CD14-positive monocyte (primary cell): ENCODE measurements at regions not wholly inside any gene's neighbourhood (a gene's known extent, or its start where the extent isn't known, plus 50 kb on each side); places are given as distances from the start of the nearest gene placed in this dataset.

ENCODE experiments used
- DNase-seq, 3 donors: peaks; one replicate each; pipeline ENCODE4 v3.0.0-alpha.2; 2011 to 2022
- H2AFZ ChIP-seq: 2 replicates; pipeline ENCODE4 v1.6.0; 2012; ENCODE audit warnings: mild to moderate bottlenecking, low read depth, low read length, inconsistent platforms; ENCODE audit not compliant: insufficient read depth, poor library complexity, severe bottlenecking
- H3K27ac ChIP-seq, 2 donors: 1 replicate in 1 of 2; 2 replicates in 1 of 2; pipeline ENCODE4 v1.5.1; 2012 to 2013; ENCODE audit warnings: low read length in 2 of 2, control low read depth in 1 of 2, inconsistent platforms in 1 of 2, low read depth in 1 of 2, mild to moderate bottlenecking in 1 of 2
- H3K27me3 ChIP-seq, 2 donors: one replicate each; pipeline versions ENCODE4 v1.6.0 to v1.6.1; 2011 to 2013; ENCODE audit warnings: low read length in 2 of 2; ENCODE audit not compliant: control insufficient read depth in 2 of 2, insufficient read depth in 2 of 2
- H3K36me3 ChIP-seq, 2 donors: replicated peaks in 1 of 2; 1 replicate in 1 of 2; 2 replicates in 1 of 2; pipeline versions ENCODE4 v1.5.1 to v1.6.1; 2012 to 2013; ENCODE audit warnings: low read length in 2 of 2, control low read depth in 1 of 2, inconsistent platforms in 1 of 2, mild to moderate bottlenecking in 1 of 2; ENCODE audit not compliant: insufficient read depth in 2 of 2, control insufficient read depth in 1 of 2
- H3K4me1 ChIP-seq, 2 donors: 1 replicate in 1 of 2; 2 replicates in 1 of 2; pipeline versions ENCODE4 v1.5.1 to v1.6.1; 2012 to 2013; ENCODE audit warnings: low read length in 2 of 2, control low read depth in 1 of 2, inconsistent platforms in 1 of 2, mild to moderate bottlenecking in 1 of 2, moderate library complexity in 1 of 2; ENCODE audit not compliant: insufficient read depth in 2 of 2, control insufficient read depth in 1 of 2
- H3K4me2 ChIP-seq: replicated peaks from 2 replicates; pipeline ENCODE3; 2012; ENCODE audit warnings: low read length, moderate library complexity, mild to moderate bottlenecking; ENCODE audit not compliant: poor library complexity, severe bottlenecking; ENCODE audit errors: extremely low read depth
- H3K4me3 ChIP-seq, 3 experiments: fragments of 200-600 bp in 1 of 3; sonication (generic) in 1 of 3; replicated peaks in 1 of 3; 1 replicate in 2 of 3; 2 replicates in 1 of 3; pipeline ENCODE4 v1.5.1; 2011 to 2013; ENCODE audit warnings: low read length in 3 of 3, mild to moderate bottlenecking in 3 of 3, control low read depth in 2 of 3, low read depth in 2 of 3, inconsistent platforms in 1 of 3, moderate library complexity in 1 of 3
- H3K79me2 ChIP-seq: 2 replicates; pipeline ENCODE4 v1.6.0; 2012; ENCODE audit warnings: mild to moderate bottlenecking, control low read depth, inconsistent platforms, low read length, moderate library complexity; ENCODE audit not compliant: insufficient read depth
- H3K9ac ChIP-seq: 2 replicates; pipeline ENCODE4 v1.6.0; 2017; ENCODE audit warnings: low read length, mild to moderate bottlenecking; ENCODE audit not compliant: insufficient read depth, poor library complexity, severe bottlenecking
- H3K9me3 ChIP-seq, 2 donors: replicated peaks in 1 of 2; 1 replicate in 1 of 2; 2 replicates in 1 of 2; pipeline versions ENCODE4 v1.5.1 to v1.6.1; 2012 to 2013; ENCODE audit warnings: low read length in 2 of 2, control low read depth in 1 of 2; ENCODE audit not compliant: control insufficient read depth in 1 of 2, insufficient read depth in 1 of 2
- H4K20me1 ChIP-seq: 2 replicates; pipeline ENCODE4 v1.6.0; 2012; ENCODE audit warnings: mild to moderate bottlenecking, low read length, control low read depth, moderate library complexity; ENCODE audit not compliant: insufficient read depth
- H3K27ac Mint-ChIP-seq, 7 donors: one replicate each; pipeline ENCODE4 v1.8.0; 2020; ENCODE audit warnings: mild to moderate bottlenecking in 7 of 7, mixed read lengths in 7 of 7, moderate library complexity in 6 of 7, inconsistent platforms in 2 of 7
- H3K27me3 Mint-ChIP-seq, 3 donors: one replicate each; pipeline ENCODE4 v1.8.0; 2021 to 2022; ENCODE audit warnings: low read depth in 3 of 3, mild to moderate bottlenecking in 3 of 3, mixed read lengths in 3 of 3, moderate library complexity in 3 of 3, inconsistent platforms in 1 of 3
- H3K36me3 Mint-ChIP-seq, 2 donors: one replicate each; pipeline ENCODE4 v1.8.0; 2020; ENCODE audit warnings: mixed read lengths in 2 of 2, inconsistent platforms in 1 of 2, mild to moderate bottlenecking in 1 of 2
- H3K4me1 Mint-ChIP-seq: one replicate; pipeline ENCODE4 v1.8.0; 2020; ENCODE audit warnings: mild to moderate bottlenecking, mixed read lengths
- H3K4me3 Mint-ChIP-seq, 2 donors: one replicate each; pipeline ENCODE4 v1.8.0; 2020; ENCODE audit warnings: mild to moderate bottlenecking in 2 of 2, mixed read lengths in 2 of 2, moderate library complexity in 1 of 2
- H3K9me3 Mint-ChIP-seq, 7 donors: one replicate each; pipeline ENCODE4 v1.8.0; 2020 to 2022; ENCODE audit warnings: mixed read lengths in 7 of 7, mild to moderate bottlenecking in 6 of 7, moderate library complexity in 6 of 7, inconsistent platforms in 2 of 7
- CTCF ChIP-seq: fragments of 200-600 bp; IDR thresholded peaks from one replicate; pipeline ENCODE4 v1.8.0; 2022; ENCODE audit warnings: antibody characterized with exemption, mild to moderate bottlenecking
- WGBS: methylation state at CpG from one replicate; pipeline ENCODE4 v1.1.5; 2013; ENCODE audit warnings: missing lambda C conversion rate; ENCODE audit not compliant: insufficient coverage; 5-methylcytosine and 5-hydroxymethylcytosine counted together
- intact Hi-C, 2 donors: fragments of 100-400 bp; cut with micrococcal nuclease; formaldehyde crosslinking; loops; one replicate each; pipeline versions ENCODE4 v1.15.0 to v1.15.1; 2023

- no peak overlapping the region for H3K27ac ChIP-seq
- WGBS = 94% methylated on average over 10 of the region's 13 CpGs
- H3K9ac ChIP-seq = no peak overlapping the region
- H3K9me3 Mint-ChIP-seq = peaks cover 0 to 24% (median 17%) of the 10 kb centered on the region in 7 donors
- H3K27me3 ChIP-seq = no peaks in the 10 kb centered on the region
- no peaks in the 10 kb centered on the region for H3K27me3 Mint-ChIP-seq
- H3K27ac Mint-ChIP-seq = peak overlapping the region in 1 of 7 donors; percentile 50
- no peaks in the 10 kb centered on the region for H3K36me3 ChIP-seq
- no peak for TF ChIP-seq CTCF
- no peaks in the 10 kb centered on the region for H3K4me1 Mint-ChIP-seq
- H2AFZ ChIP-seq = no peak overlapping the region
- no peak overlapping the region for H3K4me3 Mint-ChIP-seq
- H3K79me2 ChIP-seq = no peaks in the 10 kb centered on the region
- no peak overlapping the region for H3K4me2 ChIP-seq
- H3K9me3 ChIP-seq = peaks cover 10 to 13% of the 10 kb centered on the region in 2 donors
- H3K36me3 Mint-ChIP-seq = no peaks in the 10 kb centered on the region
- intact Hi-C loops = no loop called here
- H3K4me1 ChIP-seq = no peaks in the 10 kb centered on the region
- H4K20me1 ChIP-seq = no peaks in the 10 kb centered on the region
- H3K4me3 ChIP-seq = no peak overlapping the region
- no peak for DNase-seq
Observed at GRCh38 chr5:116998024-116998423, 423.4 kb upstream of the SEMA6A start.

GRCh38 chr5:116992681-116993080 is 418.1 kb upstream of the SEMA6A start:
- Histone ChIP-seq H3K4me2 (no peak overlapping the region), H3K36me3 (no peaks in the 10 kb centered on the region), H3K27ac (no peak overlapping the region), H3K9me3 (peaks cover 4 to 6% of the 10 kb centered on the region in 2 donors), H3K27me3 (no peaks in the 10 kb centered on the region), H3K79me2 (no peaks in the 10 kb centered on the region), H3K4me3 (no peak overlapping the region), H2AFZ (no peak overlapping the region), H3K4me1 (no peaks in the 10 kb centered on the region), H4K20me1 (no peaks in the 10 kb centered on the region), H3K9ac (no peak overlapping the region)
- no peak for TF ChIP-seq CTCF
- no peak for DNase-seq
- intact Hi-C loops = no loop called here
- Mint-ChIP-seq H3K4me3 (no peak overlapping the region), H3K27ac (no peak overlapping the region), H3K9me3 (peaks cover 0 to 16% (median 5%) of the 10 kb centered on the region in 7 donors), H3K4me1 (no peaks in the 10 kb centered on the region), H3K36me3 (no peaks in the 10 kb centered on the region), H3K27me3 (no peaks in the 10 kb centered on the region)
- WGBS = no CpG with 5 or more reads among the region's 2 CpGs
